GM12878 (cell line): ENCODE measurements at regions not wholly inside any gene's neighbourhood (a gene's known extent, or its start where the extent isn't known, plus 50 kb on each side); places are given as distances from the start of the nearest gene placed in this dataset.

ENCODE experiments used
- CTCF ChIP-seq, 3 experiments: IDR thresholded peaks in 2 of 3; conservative IDR thresholded peaks in 1 of 3; 2 replicates each; pipeline ENCODE4 v1.5.1; 2011; ENCODE audit warnings: low read depth in 3 of 3, low read length in 3 of 3, mild to moderate bottlenecking in 3 of 3, control low read depth in 2 of 3, moderate library complexity in 2 of 3, inconsistent platforms in 1 of 3, mixed read lengths in 1 of 3; ENCODE audit not compliant: control insufficient read depth in 2 of 3, insufficient read depth in 1 of 3; ENCODE audit errors: extremely low read depth in 1 of 3
- NR2C1 ChIP-seq: fragments of 450-650 bp; IDR thresholded peaks from 2 replicates; pipeline ENCODE4 v1.6.1; 2017; ENCODE audit warnings: antibody characterized with exemption, mild to moderate bottlenecking, moderate library complexity

GRCh38 chr2:8285898-8286297 lies 396.0 kb upstream of the ID2 start:
- TF ChIP-seq CTCF (IDR thresholded peaks at IDR 0.05 in 2 of 3, conservative IDR thresholded peaks at IDR 0.05 in 1 of 3; ENCODE audit: control insufficient read depth in 2 of 3, extremely low read depth in 1 of 3, insufficient read depth in 1 of 3, low read depth in 3 of 3, low read length in 3 of 3) (no peak), NR2C1 (no peak)
